IMR-90 (cell line): ENCODE measurements at regions not wholly inside any gene's neighbourhood (a gene's known extent, or its start where the extent isn't known, plus 50 kb on each side); places are given as distances from the start of the nearest gene placed in this dataset.

Experiments used
- BHLHE40 ChIP-seq: fragments of 150-350 bp; IDR thresholded peaks from 2 replicates; pipeline ENCODE4 v1.6.1; 2016; ENCODE audit warnings: mild to moderate bottlenecking, low read depth, low read length
- CTCF ChIP-seq: conservative IDR thresholded peaks from 2 replicates; pipeline ENCODE4 v1.5.1; 2012; ENCODE audit warnings: mild to moderate bottlenecking, low read depth, low read length, improper control_type of control experiment
- MAZ ChIP-seq: IDR thresholded peaks from 2 replicates; pipeline ENCODE4 v1.6.1; 2012; ENCODE audit warnings: low read depth, mild to moderate bottlenecking, low read length, improper control_type of control experiment, moderate library complexity, borderline replicate concordance
- POLR2A ChIP-seq: IDR thresholded peaks from 2 replicates; pipeline ENCODE4 v1.6.1; 2012; ENCODE audit warnings: mild to moderate bottlenecking, low read depth, low read length
- RAD21 ChIP-seq: IDR thresholded peaks from 2 replicates; pipeline ENCODE4 v1.6.1; 2012; ENCODE audit warnings: low read length, improper control_type of control experiment
- RCOR1 ChIP-seq: IDR thresholded peaks from 2 replicates; pipeline ENCODE4 v1.6.1; 2012; ENCODE audit warnings: mild to moderate bottlenecking, low read length, improper control_type of control experiment; ENCODE audit not compliant: insufficient replicate concordance
- RFX5 ChIP-seq: IDR thresholded peaks from 2 replicates; pipeline ENCODE4 v1.8.0; 2012; ENCODE audit warnings: low read depth, mild to moderate bottlenecking, low read length, moderate library complexity

GRCh38 chr18:29849144-29849543 is 1193.4 kb downstream of the DSC3 start:
- TF ChIP-seq CTCF: no peak
- no peak for TF ChIP-seq RFX5
- TF ChIP-seq BHLHE40: no peak
- TF ChIP-seq MAZ: no peak
- TF ChIP-seq POLR2A: no peak
- TF ChIP-seq RCOR1: no peak
- TF ChIP-seq RAD21: no peak
